HG03571 (cell line): ENCODE measurements at regions not wholly inside any gene's neighbourhood (a gene's known extent, or its start where the extent isn't known, plus 50 kb on each side); places are given as distances from the start of the nearest gene placed in this dataset.
A peak's percentile ranks its signal among the peaks of the same experiment; 100 is the strongest.
"Not testable (repeated sequence)": the region's sequence is repeated elsewhere in the genome, so short reads cannot be mapped to it uniquely, and the experiment has no call there.

Experiments
- ATAC-seq: cut with Tn5 transposase; IDR thresholded peaks from one replicate; pipeline ENCODE4 v1.9.1; 2021; ENCODE audit not compliant: unreplicated experiment

GRCh38 chr1:244316986-244317655 lies 134.6 kb downstream of the ADSS2 start:
- no peak for ATAC-seq

- no peak for ATAC-seq
Observed at GRCh38 chr1:244318078-244318477, 133.6 kb downstream of the ADSS2 start.

- ATAC-seq, result no peak
Observed at GRCh38 chr1:244318512-244318911, 133.2 kb downstream of the ADSS2 start.

GRCh38 chr1:244319283-244320132 lies 132.2 kb downstream of the ADSS2 start:
- peak; percentile 87 for ATAC-seq

GRCh38 chr1:244322181-244322580 lies 129.5 kb downstream of the ADSS2 start:
- no peak for ATAC-seq

- no peak for ATAC-seq
Observed at GRCh38 chr1:244322791-244323521, 128.8 kb downstream of the ADSS2 start.

GRCh38 chr1:244324176-244324883 lies 127.4 kb downstream of the ADSS2 start:
- no peak for ATAC-seq

GRCh38 chr1:244325056-244325758 lies 126.5 kb downstream of the ADSS2 start:
- ATAC-seq, result peak; percentile 74

GRCh38 chr1:244326757-244327156 lies 125.0 kb downstream of the ADSS2 start:
- no peak for ATAC-seq

GRCh38 chr1:244327533-244327932 lies 124.2 kb downstream of the ADSS2 start:
- no peak for ATAC-seq

- no peak for ATAC-seq
Observed at GRCh38 chr1:244328476-244328875, 123.2 kb downstream of the ADSS2 start.

- no peak for ATAC-seq
Observed at GRCh38 chr1:244329591-244330317, 122.0 kb downstream of the ADSS2 start.

GRCh38 chr1:244330318-244330625 lies 121.4 kb downstream of the ADSS2 start:
- no peak for ATAC-seq

- ATAC-seq, result not testable (repeated sequence)
Observed at GRCh38 chr1:244332761-244333160, 118.9 kb downstream of the ADSS2 start.

- ATAC-seq, result not testable (repeated sequence)
Observed at GRCh38 chr1:244334315-244334714, 117.4 kb downstream of the ADSS2 start.

- ATAC-seq, result not testable (repeated sequence)
Observed at GRCh38 chr1:244334842-244335241, 116.9 kb downstream of the ADSS2 start.

GRCh38 chr1:244335456-244335855 lies 116.3 kb downstream of the ADSS2 start:
- no peak for ATAC-seq

- no peak for ATAC-seq
Observed at GRCh38 chr1:244336232-244336899, 115.3 kb downstream of the ADSS2 start.

GRCh38 chr1:244337839-244338238 lies 113.9 kb downstream of the ADSS2 start:
- no peak for ATAC-seq
